Endodermal cell (in vitro differentiated cells): ENCODE measurements at regions not wholly inside any gene's neighbourhood (a gene's known extent, or its start where the extent isn't known, plus 50 kb on each side); places are given as distances from the start of the nearest gene placed in this dataset.
"Not testable (repeated sequence)": the region's sequence is repeated elsewhere in the genome, so short reads cannot be mapped to it uniquely, and the experiment has no call there.

Experiments
- DNase-seq: peaks from one replicate; pipeline ENCODE4 v3.0.0-alpha.2; 2017
- H3K27ac ChIP-seq: 2 replicates; pipeline ENCODE4 v1.5.1; 2013; ENCODE audit warnings: mild to moderate bottlenecking, low read depth, low read length, moderate library complexity
- H3K27me3 ChIP-seq: 2 replicates; pipeline ENCODE4 v1.6.1; 2013; ENCODE audit warnings: mild to moderate bottlenecking, low read length, moderate library complexity; ENCODE audit not compliant: insufficient read depth, control insufficient read depth, poor library complexity, severe bottlenecking
- H3K36me3 ChIP-seq: 2 replicates; pipeline ENCODE4 v1.7.0; 2013; ENCODE audit warnings: mild to moderate bottlenecking, low read length, moderate library complexity; ENCODE audit not compliant: control insufficient read depth, insufficient read depth
- H3K4me1 ChIP-seq: one replicate; pipeline ENCODE4 v1.7.0; 2013; ENCODE audit warnings: low read length; ENCODE audit not compliant: control insufficient read depth, insufficient read depth
- H3K4me3 ChIP-seq: 2 replicates; pipeline ENCODE4 v1.5.1; 2013; ENCODE audit warnings: mild to moderate bottlenecking, low read length, moderate library complexity
- H3K9ac ChIP-seq: 2 replicates; pipeline ENCODE4 v1.6.1; 2013; ENCODE audit warnings: mild to moderate bottlenecking, low read length, moderate library complexity; ENCODE audit not compliant: poor library complexity, severe bottlenecking; ENCODE audit errors: extremely low read depth
- H3K9me3 ChIP-seq: 2 replicates; pipeline ENCODE4 v1.6.1; 2013; ENCODE audit warnings: mild to moderate bottlenecking, low read length, moderate library complexity; ENCODE audit not compliant: control insufficient read depth
- H3K27ac Mint-ChIP-seq: 2 replicates; pipeline ENCODE4 v1.8.0; 2020; ENCODE audit warnings: mixed read lengths
- H3K27me3 Mint-ChIP-seq: 2 replicates; pipeline ENCODE4 v1.8.0; 2021; ENCODE audit warnings: mild to moderate bottlenecking, mixed read lengths; ENCODE audit not compliant: insufficient read depth
- H3K36me3 Mint-ChIP-seq: 2 replicates; pipeline ENCODE4 v1.8.0; 2020; ENCODE audit warnings: low read depth, mixed read lengths
- H3K4me1 Mint-ChIP-seq: 2 replicates; pipeline ENCODE4 v1.8.0; 2020; ENCODE audit warnings: mixed read lengths
- H3K4me3 Mint-ChIP-seq: 2 replicates; pipeline ENCODE4 v1.8.0; 2020; ENCODE audit warnings: mild to moderate bottlenecking, moderate library complexity, mixed read lengths
- H3K9me3 Mint-ChIP-seq: 2 replicates; pipeline ENCODE4 v1.8.0; 2020; ENCODE audit warnings: mild to moderate bottlenecking, mixed read lengths
- CTCF ChIP-seq: fragments of 200-600 bp; sonication (generic); conservative IDR thresholded peaks from 2 replicates; pipeline ENCODE4 v1.5.0; 2021; ENCODE audit warnings: antibody characterized with exemption, mild to moderate bottlenecking
- WGBS, 2 experiments: methylation state at CpG; one replicate each; pipeline versions ENCODE4 v1.1.5 to v1.1.7; 2013; ENCODE audit warnings: missing lambda C conversion rate in 2 of 2, mixed read lengths in 1 of 2; ENCODE audit not compliant: insufficient coverage in 1 of 2, insufficient read length in 1 of 2; 5-methylcytosine and 5-hydroxymethylcytosine counted together

DNA sequence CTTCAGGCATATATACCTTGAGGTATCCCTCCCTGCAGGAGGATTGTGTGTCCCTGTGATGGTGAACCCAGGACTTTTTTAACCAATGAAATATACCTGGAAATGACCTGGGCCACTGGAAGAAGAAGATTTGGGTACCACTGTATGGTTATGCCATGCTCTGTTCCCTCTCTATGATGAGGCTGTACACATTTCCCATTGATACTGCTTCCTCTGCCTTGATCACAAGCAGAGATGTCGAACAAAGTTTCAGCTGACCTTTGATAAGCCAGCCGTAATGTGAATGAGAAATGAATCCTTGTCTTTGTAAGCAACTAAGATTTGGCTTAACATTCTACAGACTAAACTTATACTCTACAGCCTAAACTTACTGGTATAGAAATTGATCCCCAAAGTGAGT, 78.4 kb upstream of the SPOPL start:
- Histone ChIP-seq H3K27ac (no peak overlapping the region), H3K9ac (no peak overlapping the region), H3K4me1 (no peaks in the 10 kb centered on the region), H3K27me3 (no peaks in the 10 kb centered on the region), H3K36me3 (no peaks in the 10 kb centered on the region), H3K4me3 (no peak overlapping the region), H3K9me3 (peaks cover 23% of the 10 kb centered on the region)
- Mint-ChIP-seq H3K36me3 (peaks cover 11% of the 10 kb centered on the region), H3K4me1 (no peaks in the 10 kb centered on the region), H3K27ac (no peak overlapping the region), H3K9me3 (peaks cover 31% of the 10 kb centered on the region), H3K4me3 (no peak overlapping the region), H3K27me3 (no peaks in the 10 kb centered on the region)
- no peak for DNase-seq
- TF ChIP-seq CTCF = no peak
- 100% methylated on average over 2 of the region's 2 CpGs; no CpG with 5 or more reads in 1 of the 2 experiments for WGBS, 2 experiments

- H3K9me3 ChIP-seq = peaks cover 23% of the 10 kb centered on the region
- no peaks in the 10 kb centered on the region for H3K27me3 ChIP-seq
- Mint-ChIP-seq H3K4me3 (no peak overlapping the region), H3K27me3 (no peaks in the 10 kb centered on the region), H3K36me3 (peaks cover 11% of the 10 kb centered on the region), H3K9me3 (peaks cover 32% of the 10 kb centered on the region), H3K4me1 (peaks cover 2% of the 10 kb centered on the region), H3K27ac (no peak overlapping the region)
- 60 to 83% methylated on average over 1 of the region's 1 CpG for WGBS, 2 experiments
- no peaks in the 10 kb centered on the region for H3K36me3 ChIP-seq
- no peak overlapping the region for H3K4me3 ChIP-seq
- no peak overlapping the region for H3K27ac ChIP-seq
- no peak for DNase-seq
- TF ChIP-seq CTCF = no peak
- H3K4me1 ChIP-seq = no peaks in the 10 kb centered on the region
- no peak overlapping the region for H3K9ac ChIP-seq
Observed at GRCh38 chr2:138423745-138424144, 77.8 kb upstream of the SPOPL start.

DNA sequence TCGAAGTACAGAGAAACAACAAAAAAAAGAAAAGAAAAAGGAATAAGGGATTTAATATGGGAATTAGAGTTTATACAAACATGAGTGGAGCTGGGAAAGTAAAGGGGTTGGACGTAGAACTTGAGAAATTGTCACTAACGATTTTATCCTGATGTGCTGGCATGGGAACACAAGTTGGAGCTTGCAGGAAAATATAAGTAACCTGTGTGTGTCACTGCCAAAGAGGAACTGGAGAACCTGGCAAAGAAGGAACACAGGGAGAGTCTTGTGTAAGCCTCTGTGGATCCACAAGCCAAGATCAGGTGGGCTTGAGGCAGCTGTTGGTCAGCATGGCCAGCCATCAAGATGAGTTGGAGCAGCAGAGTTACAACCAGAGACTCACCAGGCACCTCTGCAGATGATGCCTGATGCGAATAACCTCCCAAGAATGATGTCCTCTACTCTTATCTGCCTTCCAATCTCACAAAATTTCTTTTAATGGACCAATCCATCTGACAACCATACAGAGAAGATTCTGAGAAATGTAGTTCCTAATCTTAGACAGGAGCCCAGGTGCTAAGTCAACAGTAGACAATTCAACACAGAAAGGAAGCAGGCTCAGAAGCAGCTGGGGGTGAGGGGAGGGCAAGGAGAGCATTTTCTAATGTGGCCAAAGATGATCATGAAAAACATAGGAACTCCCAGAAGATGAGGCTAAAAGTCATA, 77.0 kb upstream of the SPOPL start:
- no peak for DNase-seq
- WGBS, 2 experiments = 93 to 100% methylated on average over 3 to 4 of the region's 4 CpGs
- Histone ChIP-seq H3K4me1 (no peaks in the 10 kb centered on the region), H3K36me3 (no peaks in the 10 kb centered on the region), H3K9ac (no peak overlapping the region), H3K27ac (no peak overlapping the region), H3K4me3 (no peak overlapping the region), H3K27me3 (no peaks in the 10 kb centered on the region), H3K9me3 (peaks cover 23% of the 10 kb centered on the region)
- no peak overlapping the region for H3K27ac Mint-ChIP-seq
- no peaks in the 10 kb centered on the region for H3K27me3 Mint-ChIP-seq
- no peak for TF ChIP-seq CTCF
- peaks cover 38% of the 10 kb centered on the region for H3K9me3 Mint-ChIP-seq
- peaks cover 6% of the 10 kb centered on the region for H3K4me1 Mint-ChIP-seq
- H3K4me3 Mint-ChIP-seq = no peak overlapping the region
- H3K36me3 Mint-ChIP-seq = peaks cover 11% of the 10 kb centered on the region

GRCh38 chr2:138426116-138426515, 75.5 kb upstream of the SPOPL start:
- H3K27me3 Mint-ChIP-seq, H3K4me3 ChIP-seq, H3K36me3 ChIP-seq, H3K9ac ChIP-seq, H3K27ac ChIP-seq, H3K4me3 Mint-ChIP-seq, H3K4me1 Mint-ChIP-seq, H3K27me3 ChIP-seq, H3K27ac Mint-ChIP-seq, H3K4me1 ChIP-seq: not testable (repeated sequence)
- peak; percentile 69 for DNase-seq
- peaks cover 23% of the 10 kb centered on the region for H3K9me3 ChIP-seq
- WGBS, 2 experiments = 94 to 97% methylated on average over 3 to 5 of the region's 5 CpGs
- Mint-ChIP-seq H3K36me3 (peaks cover 11% of the 10 kb centered on the region), H3K9me3 (peaks cover 38% of the 10 kb centered on the region)
